Stimulated activated CD4-positive, alpha-beta T cell treated with anti-CD3 and anti-CD28 coated beads, Interleukin-4, amount 100 ng/mL, for 24 hours (primary cell): ENCODE measurements at regions not wholly inside any gene's neighbourhood (a gene's known extent, or its start where the extent isn't known, plus 50 kb on each side); places are given as distances from the start of the nearest gene placed in this dataset.

Source experiments
- DNase-seq: peaks from one replicate; pipeline ENCODE4 v3.0.0-alpha.2; 2020

GRCh38 chr18:78006006-78006773 is 756.5 kb downstream of the GALR1 start:
- DNase-seq: no peak

- no peak for DNase-seq
Measured at GRCh38 chr18:78006774-78007260, 757.2 kb downstream of the GALR1 start.

- DNase-seq: no peak
Measured at GRCh38 chr18:78010363-78010762, 760.7 kb downstream of the GALR1 start.

GRCh38 chr18:78017869-78018268 is 768.2 kb downstream of the GALR1 start:
- no peak for DNase-seq

- DNase-seq: no peak
Measured at GRCh38 chr18:78021196-78021595, 771.5 kb downstream of the GALR1 start.

GRCh38 chr18:78031589-78031988 is 781.9 kb downstream of the GALR1 start:
- DNase-seq: no peak

GRCh38 chr18:78031991-78032390 is 782.3 kb downstream of the GALR1 start:
- DNase-seq: no peak

GRCh38 chr18:78032574-78032973 is 782.9 kb downstream of the GALR1 start:
- no peak for DNase-seq

- no peak for DNase-seq
Measured at GRCh38 chr18:78034755-78035154, 785.1 kb downstream of the GALR1 start.

- no peak for DNase-seq
Measured at GRCh38 chr18:78041218-78041617, 791.6 kb downstream of the GALR1 start.

GRCh38 chr18:78046631-78047030 is 797.0 kb downstream of the GALR1 start:
- DNase-seq: no peak

- DNase-seq: no peak
Measured at GRCh38 chr18:78049281-78049680, 799.6 kb downstream of the GALR1 start.

GRCh38 chr18:78054801-78055200 is 805.2 kb downstream of the GALR1 start:
- no peak for DNase-seq

GRCh38 chr18:78056011-78056410 is 806.4 kb downstream of the GALR1 start:
- no peak for DNase-seq

GRCh38 chr18:78069784-78070664 is 820.4 kb downstream of the GALR1 start:
- no peak for DNase-seq

GRCh38 chr18:78071166-78071710 is 821.6 kb downstream of the GALR1 start:
- no peak for DNase-seq

GRCh38 chr18:78071776-78072175 is 822.1 kb downstream of the GALR1 start:
- DNase-seq: no peak

- no peak for DNase-seq
Measured at GRCh38 chr18:78072375-78072774, 822.7 kb downstream of the GALR1 start.

- DNase-seq: no peak
Measured at GRCh38 chr18:78073275-78073674, 823.6 kb downstream of the GALR1 start.

- no peak for DNase-seq
Measured at GRCh38 chr18:78074400-78075020, 824.9 kb downstream of the GALR1 start.

- DNase-seq: no peak
Measured at GRCh38 chr18:78080081-78080480, 830.4 kb downstream of the GALR1 start.

GRCh38 chr18:78080761-78081160 is 831.1 kb downstream of the GALR1 start:
- DNase-seq: no peak

- DNase-seq: no peak
Measured at GRCh38 chr18:78082816-78083215, 833.2 kb downstream of the GALR1 start.
